ENCODE measurements at regions not wholly inside any gene's neighbourhood (a gene's known extent, or its start where the extent isn't known, plus 50 kb on each side); places are given as distances from the start of the nearest gene placed in this dataset.

DNA sequence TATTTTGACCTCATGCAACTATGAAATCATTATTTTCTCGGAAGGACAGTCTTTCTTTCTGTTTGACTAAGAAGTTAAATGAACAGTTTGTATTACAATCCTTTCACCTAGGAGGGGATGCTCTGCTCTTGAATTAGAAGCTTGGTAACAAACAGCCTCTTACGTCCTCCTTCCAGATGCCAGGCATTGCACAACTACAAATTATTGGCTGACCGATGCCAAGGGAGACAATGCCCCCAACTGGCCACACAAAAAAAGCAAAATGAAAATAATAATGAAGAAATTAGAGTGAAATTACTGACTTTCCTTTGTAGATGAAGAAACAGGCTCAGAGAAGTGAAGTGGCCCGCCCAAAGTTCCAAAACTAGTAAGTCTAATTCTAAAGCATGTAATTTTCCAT is 177.9 kb downstream of the CYRIA start:
- H2BK20ac ChIP-seq (ENCODE audit: low read depth, low read length): no peak overlapping the region
- H3K9me3 ChIP-seq (ENCODE audit: control insufficient read depth, insufficient read depth, low read length): peaks cover 2% of the 10 kb centered on the region; the same call in 1 of the 2 replicates
- H2BK120ac ChIP-seq (ENCODE audit: low read depth, low read length): no peak overlapping the region
- CTCF ChIA-PET: interaction anchor here (0.5 kb wide), 1 partner anchor 188 kb away, joined by 3 read pairs; no protein-coding TSS in a partner anchor
- H3K79me1 ChIP-seq (ENCODE audit: low read depth in 1 of 2, low read length in 2 of 2): no peaks in the 10 kb centered on the region
- no peak overlapping the region for H4K5ac ChIP-seq (ENCODE audit: low read depth, low read length)
- H3K14ac ChIP-seq (replicated peaks; ENCODE audit: low read depth, low read length): no peak overlapping the region
- H3K4ac ChIP-seq (ENCODE audit: low read depth, low read length): no peak overlapping the region
- no peaks in the 10 kb centered on the region for H3K36me3 ChIP-seq (ENCODE audit: control insufficient read depth, insufficient read depth, low read length)
- dilution Hi-C loops (cut with HindIII; ENCODE audit: low sequenced_read_pairs, unreplicated experiment): no loop called here
- no CpG with 5 or more reads among the region's 4 CpGs for WGBS, 2 experiments (ENCODE audit: extremely low coverage in 2 of 2, insufficient read length in 1 of 2)
- H3K4me1 ChIP-seq (ENCODE audit: control insufficient read depth, insufficient read depth, low read length): no peaks in the 10 kb centered on the region
- no peaks in the 10 kb centered on the region for H3K27me3 ChIP-seq (ENCODE audit: control insufficient read depth, insufficient read depth, low read length)
- POLR2A ChIA-PET (ENCODE audit: unreplicated experiment): no interaction called here
- H3K27ac ChIP-seq (ENCODE audit: insufficient read depth, low read length): no peak overlapping the region
- DNase-seq (peak; percentile 13), ATAC-seq (ENCODE audit: low read depth) (no peak)
- H4K8ac ChIP-seq (ENCODE audit: low read depth in 2 of 2, low read length in 2 of 2): no peak overlapping the region
- no peak overlapping the region for H3K23ac ChIP-seq (ENCODE audit: low read depth, low read length)
- H4K91ac ChIP-seq (ENCODE audit: insufficient read depth, low read depth, low read length): no peak overlapping the region
- intact Hi-C loops (cut with micrococcal nuclease): loop anchor here (5.0 kb wide), 1 partner anchor 850 kb away; no protein-coding TSS in a partner anchor
- H3K9ac ChIP-seq (ENCODE audit: low read depth, low read length): no peak overlapping the region
- no peak overlapping the region for H3K18ac ChIP-seq (ENCODE audit: low read depth, low read length)
- H4K20me1 ChIP-seq (ENCODE audit: insufficient read depth, low read length): no peaks in the 10 kb centered on the region
- no peak overlapping the region for H2AK9ac ChIP-seq (replicated peaks; ENCODE audit: low read depth, low read length, poor library complexity)
- H3K4me2 ChIP-seq (ENCODE audit: low read depth, low read length): no peak overlapping the region
- H2AFZ ChIP-seq (replicated peaks; ENCODE audit: low read length, poor library complexity): no peak overlapping the region
- H3K4me3 ChIP-seq (ENCODE audit: insufficient read depth, low read depth, low read length): no peak overlapping the region
- BruUV-seq (replicated peaks): no TSS peak
- in situ Hi-C loops (cut with MboI; ENCODE audit: low sequenced_read_pairs): no loop called here
- no peak overlapping the region for H3K56ac ChIP-seq (ENCODE audit: extremely low read depth, insufficient read depth, low read length)
- TF ChIP-seq USF2 (IDR thresholded peaks at IDR 0.05; ENCODE audit: low read depth, low read length): no peak
- peak; percentile 76 for TF ChIP-seq CEBPB (IDR thresholded peaks at IDR 0.05; ENCODE audit: low read depth, low read length)
- TF ChIP-seq RAD21 (IDR thresholded peaks at IDR 0.05; ENCODE audit: low read length): peak; percentile 25; the same call in 1 of the 2 replicates
- TF ChIP-seq, protein P1, sequence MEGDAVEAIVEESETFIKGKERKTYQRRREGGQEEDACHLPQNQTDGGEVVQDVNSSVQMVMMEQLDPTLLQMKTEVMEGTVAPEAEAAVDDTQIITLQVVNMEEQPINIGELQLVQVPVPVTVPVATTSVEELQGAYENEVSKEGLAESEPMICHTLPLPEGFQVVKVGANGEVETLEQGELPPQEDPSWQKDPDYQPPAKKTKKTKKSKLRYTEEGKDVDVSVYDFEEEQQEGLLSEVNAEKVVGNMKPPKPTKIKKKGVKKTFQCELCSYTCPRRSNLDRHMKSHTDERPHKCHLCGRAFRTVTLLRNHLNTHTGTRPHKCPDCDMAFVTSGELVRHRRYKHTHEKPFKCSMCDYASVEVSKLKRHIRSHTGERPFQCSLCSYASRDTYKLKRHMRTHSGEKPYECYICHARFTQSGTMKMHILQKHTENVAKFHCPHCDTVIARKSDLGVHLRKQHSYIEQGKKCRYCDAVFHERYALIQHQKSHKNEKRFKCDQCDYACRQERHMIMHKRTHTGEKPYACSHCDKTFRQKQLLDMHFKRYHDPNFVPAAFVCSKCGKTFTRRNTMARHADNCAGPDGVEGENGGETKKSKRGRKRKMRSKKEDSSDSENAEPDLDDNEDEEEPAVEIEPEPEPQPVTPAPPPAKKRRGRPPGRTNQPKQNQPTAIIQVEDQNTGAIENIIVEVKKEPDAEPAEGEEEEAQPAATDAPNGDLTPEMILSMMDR (conservative IDR thresholded peaks at IDR 0.05; ENCODE audit: low read depth, low read length): peak; percentile 26; the same call in 1 of the 2 replicates
- no peak overlapping the region for H2BK5ac ChIP-seq (ENCODE audit: low read depth, low read length, poor library complexity, severe bottlenecking)
- no peak overlapping the region for H2AK5ac ChIP-seq (ENCODE audit: low read depth, low read length)
- H3K9me1 ChIP-seq (ENCODE audit: insufficient read depth, low read length): no peaks in the 10 kb centered on the region
- H2BK15ac ChIP-seq (ENCODE audit: low read depth, low read length): no peak overlapping the region

Data from IMR-90 (cell line).